ENCODE measurements at regions not wholly inside any gene's neighbourhood (a gene's known extent, or its start where the extent isn't known, plus 50 kb on each side); places are given as distances from the start of the nearest gene placed in this dataset.

GRCh38 chr6:137788248-137788647, 78.8 kb upstream of the TNFAIP3 start (continued):
- TF ChIP-seq, protein P1, sequence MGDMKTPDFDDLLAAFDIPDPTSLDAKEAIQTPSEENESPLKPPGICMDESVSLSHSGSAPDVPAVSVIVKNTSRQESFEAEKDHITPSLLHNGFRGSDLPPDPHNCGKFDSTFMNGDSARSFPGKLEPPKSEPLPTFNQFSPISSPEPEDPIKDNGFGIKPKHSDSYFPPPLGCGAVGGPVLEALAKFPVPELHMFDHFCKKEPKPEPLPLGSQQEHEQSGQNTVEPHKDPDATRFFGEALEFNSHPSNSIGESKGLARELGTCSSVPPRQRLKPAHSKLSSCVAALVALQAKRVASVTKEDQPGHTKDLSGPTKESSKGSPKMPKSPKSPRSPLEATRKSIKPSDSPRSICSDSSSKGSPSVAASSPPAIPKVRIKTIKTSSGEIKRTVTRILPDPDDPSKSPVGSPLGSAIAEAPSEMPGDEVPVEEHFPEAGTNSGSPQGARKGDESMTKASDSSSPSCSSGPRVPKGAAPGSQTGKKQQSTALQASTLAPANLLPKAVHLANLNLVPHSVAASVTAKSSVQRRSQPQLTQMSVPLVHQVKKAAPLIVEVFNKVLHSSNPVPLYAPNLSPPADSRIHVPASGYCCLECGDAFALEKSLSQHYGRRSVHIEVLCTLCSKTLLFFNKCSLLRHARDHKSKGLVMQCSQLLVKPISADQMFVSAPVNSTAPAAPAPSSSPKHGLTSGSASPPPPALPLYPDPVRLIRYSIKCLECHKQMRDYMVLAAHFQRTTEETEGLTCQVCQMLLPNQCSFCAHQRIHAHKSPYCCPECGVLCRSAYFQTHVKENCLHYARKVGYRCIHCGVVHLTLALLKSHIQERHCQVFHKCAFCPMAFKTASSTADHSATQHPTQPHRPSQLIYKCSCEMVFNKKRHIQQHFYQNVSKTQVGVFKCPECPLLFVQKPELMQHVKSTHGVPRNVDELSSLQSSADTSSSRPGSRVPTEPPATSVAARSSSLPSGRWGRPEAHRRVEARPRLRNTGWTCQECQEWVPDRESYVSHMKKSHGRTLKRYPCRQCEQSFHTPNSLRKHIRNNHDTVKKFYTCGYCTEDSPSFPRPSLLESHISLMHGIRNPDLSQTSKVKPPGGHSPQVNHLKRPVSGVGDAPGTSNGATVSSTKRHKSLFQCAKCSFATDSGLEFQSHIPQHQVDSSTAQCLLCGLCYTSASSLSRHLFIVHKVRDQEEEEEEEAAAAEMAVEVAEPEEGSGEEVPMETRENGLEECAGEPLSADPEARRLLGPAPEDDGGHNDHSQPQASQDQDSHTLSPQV (IDR thresholded peaks at IDR 0.05), result no peak
- TF ChIP-seq NR2F1 (conservative IDR thresholded peaks at IDR 0.05), result no peak
- no peak for TF ChIP-seq BCLAF1 (IDR thresholded peaks at IDR 0.05)
- no peak for TF ChIP-seq TBL1XR1 (IDR thresholded peaks at IDR 0.05; ENCODE audit: low read depth, low read length)
- TF ChIP-seq ESRRA (IDR thresholded peaks at IDR 0.05; ENCODE audit: low read length), result no peak
- no peak for TF ChIP-seq DPF2 (IDR thresholded peaks at IDR 0.05)
- no peak for TF ChIP-seq ZNF274 (IDR thresholded peaks at IDR 0.05; ENCODE audit: insufficient read depth, insufficient read length)
